ENCODE measurements at regions not wholly inside any gene's neighbourhood (a gene's known extent, or its start where the extent isn't known, plus 50 kb on each side); places are given as distances from the start of the nearest gene placed in this dataset.
A peak's percentile ranks its signal among the peaks of the same experiment; 100 is the strongest.

- no peak for DNase-seq (ENCODE audit: low spot score)
Observed at GRCh38 chr4:110278127-110278526, 79.7 kb upstream of the ELOVL6 start.

- DNase-seq (ENCODE audit: low spot score): peak; percentile 40
Observed at GRCh38 chr4:110275871-110276270, 77.5 kb upstream of the ELOVL6 start.

- DNase-seq (ENCODE audit: low spot score): no peak
Observed at GRCh38 chr4:110271986-110272385, 73.6 kb upstream of the ELOVL6 start.

- peak; percentile 87 for DNase-seq (ENCODE audit: low spot score)
Observed at GRCh38 chr4:110270492-110271197, 72.2 kb upstream of the ELOVL6 start.

GRCh38 chr4:110268790-110269189 is 70.4 kb upstream of the ELOVL6 start:
- no peak for DNase-seq (ENCODE audit: low spot score)

- no peak for DNase-seq (ENCODE audit: low spot score)
Observed at GRCh38 chr4:110268352-110268751, 69.9 kb upstream of the ELOVL6 start.

- DNase-seq (ENCODE audit: low spot score): no peak
Observed at GRCh38 chr4:110266136-110266535, 67.7 kb upstream of the ELOVL6 start.

- no peak for DNase-seq (ENCODE audit: low spot score)
Observed at GRCh38 chr4:110265001-110265400, 66.6 kb upstream of the ELOVL6 start.

- no peak for DNase-seq (ENCODE audit: low spot score)
Observed at GRCh38 chr4:110260299-110260698, 61.9 kb upstream of the ELOVL6 start.

- DNase-seq (ENCODE audit: low spot score): no peak
Observed at GRCh38 chr4:110250023-110250387, 51.6 kb upstream of the ELOVL6 start.

GRCh38 chr4:110248831-110249253 is 50.4 kb upstream of the ELOVL6 start:
- no peak for DNase-seq (ENCODE audit: low spot score)
